ENCODE measurements at regions not wholly inside any gene's neighbourhood (a gene's known extent, or its start where the extent isn't known, plus 50 kb on each side); places are given as distances from the start of the nearest gene placed in this dataset.
"Not testable (repeated sequence)": the region's sequence is repeated elsewhere in the genome, so short reads cannot be mapped to it uniquely, and the experiment has no call there.

DNA sequence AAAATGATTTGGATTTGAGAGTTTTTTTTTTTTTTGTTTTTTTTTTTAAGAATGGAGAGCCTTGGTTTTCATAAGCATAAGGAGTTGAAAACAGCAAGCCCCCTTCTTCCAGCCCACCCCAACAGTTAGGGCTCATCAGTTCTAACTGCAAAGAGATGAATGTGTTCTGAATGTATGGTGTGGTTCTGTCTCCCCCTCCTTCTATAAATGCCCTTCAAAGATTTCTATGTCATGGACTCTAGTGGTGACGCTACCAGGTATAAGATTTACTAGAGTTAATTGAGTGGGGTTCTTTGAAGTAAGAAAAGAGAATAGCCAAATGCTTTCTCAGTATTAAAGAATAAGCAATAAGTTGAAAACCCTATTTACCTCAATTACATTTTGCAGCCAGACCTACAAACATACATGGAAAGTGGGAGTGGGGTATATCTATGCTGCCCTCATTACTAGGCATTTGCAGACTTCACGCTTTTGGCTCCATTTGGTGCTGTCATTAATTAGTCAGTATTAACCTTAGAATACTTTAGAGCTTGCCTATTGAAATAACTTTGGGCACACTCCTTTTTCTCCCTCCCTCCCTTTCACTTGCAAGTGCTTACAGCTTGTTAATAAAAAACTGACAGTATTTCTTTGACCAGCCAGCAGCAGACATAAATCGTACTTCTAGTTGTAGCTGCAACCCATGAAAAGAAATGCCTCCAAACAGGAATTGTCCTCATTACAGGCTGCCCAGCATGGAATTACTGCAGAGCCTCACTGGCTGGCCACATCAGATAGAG lies 667.2 kb upstream of the ZNF608 start:
- no peak for DNase-seq (ENCODE audit: low spot score)

- DNase-seq (ENCODE audit: low spot score) = no peak
Measured at GRCh38 chr5:125415126-125415525, 668.7 kb upstream of the ZNF608 start.

DNA sequence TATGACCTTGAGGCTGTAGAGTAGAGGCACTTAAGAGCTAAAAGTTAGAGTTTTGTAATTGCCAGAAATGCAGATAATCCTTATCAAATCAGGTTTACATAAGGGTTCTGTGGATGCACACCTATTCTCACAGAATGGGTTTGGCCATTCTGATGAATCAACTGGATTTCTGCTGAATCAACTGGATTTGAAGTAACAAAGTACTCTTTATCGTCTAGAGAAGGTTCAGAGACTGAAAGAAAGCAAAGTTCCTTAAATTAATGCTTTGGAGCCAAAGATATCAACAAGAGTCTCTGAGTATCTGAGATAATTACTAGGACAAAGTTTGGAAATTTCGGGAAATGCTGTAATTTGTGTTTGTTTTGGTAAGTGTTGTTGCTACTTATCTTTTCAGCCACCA lies 669.6 kb upstream of the ZNF608 start:
- no peak for DNase-seq (ENCODE audit: low spot score)

DNA sequence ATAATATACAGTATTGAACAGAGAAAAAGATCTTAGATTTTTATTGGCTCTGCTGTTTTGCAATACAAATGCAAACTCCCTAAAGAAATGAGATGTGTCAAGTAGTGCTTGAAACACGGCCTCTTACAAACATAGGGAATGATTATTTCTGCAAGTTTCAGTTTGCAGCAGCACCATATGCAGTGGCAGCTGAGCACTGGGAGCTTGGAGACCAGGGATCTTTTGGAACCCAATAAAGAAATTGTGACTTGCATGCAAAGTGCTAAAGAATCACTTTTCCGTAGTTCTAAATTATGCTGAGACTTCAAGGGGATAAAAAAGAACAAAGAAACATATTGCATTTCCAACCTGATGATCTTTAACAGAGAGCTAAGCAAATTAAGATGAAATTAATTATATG lies 674.6 kb upstream of the ZNF608 start:
- no peak for DNase-seq (ENCODE audit: low spot score)

DNA sequence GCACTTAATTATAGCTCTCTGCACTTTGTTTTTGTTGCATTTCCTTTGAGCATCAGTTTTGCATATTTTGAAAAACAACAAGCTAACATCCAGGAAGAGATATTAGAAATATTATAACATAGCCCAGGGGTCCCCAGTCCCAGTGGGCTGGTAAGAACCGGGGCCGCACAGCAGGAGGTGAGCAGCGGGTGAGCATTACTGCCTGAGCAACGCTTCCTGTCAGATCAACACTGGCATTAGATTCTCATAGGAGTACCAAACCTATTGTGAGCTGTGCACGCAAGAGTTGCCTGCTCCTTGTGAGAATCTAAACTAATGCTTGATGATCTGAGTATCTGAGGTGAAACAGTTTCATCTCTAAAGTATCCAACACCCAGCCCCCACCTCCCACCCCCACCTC lies 675.9 kb upstream of the ZNF608 start:
- DNase-seq (ENCODE audit: low spot score) = no peak

DNA sequence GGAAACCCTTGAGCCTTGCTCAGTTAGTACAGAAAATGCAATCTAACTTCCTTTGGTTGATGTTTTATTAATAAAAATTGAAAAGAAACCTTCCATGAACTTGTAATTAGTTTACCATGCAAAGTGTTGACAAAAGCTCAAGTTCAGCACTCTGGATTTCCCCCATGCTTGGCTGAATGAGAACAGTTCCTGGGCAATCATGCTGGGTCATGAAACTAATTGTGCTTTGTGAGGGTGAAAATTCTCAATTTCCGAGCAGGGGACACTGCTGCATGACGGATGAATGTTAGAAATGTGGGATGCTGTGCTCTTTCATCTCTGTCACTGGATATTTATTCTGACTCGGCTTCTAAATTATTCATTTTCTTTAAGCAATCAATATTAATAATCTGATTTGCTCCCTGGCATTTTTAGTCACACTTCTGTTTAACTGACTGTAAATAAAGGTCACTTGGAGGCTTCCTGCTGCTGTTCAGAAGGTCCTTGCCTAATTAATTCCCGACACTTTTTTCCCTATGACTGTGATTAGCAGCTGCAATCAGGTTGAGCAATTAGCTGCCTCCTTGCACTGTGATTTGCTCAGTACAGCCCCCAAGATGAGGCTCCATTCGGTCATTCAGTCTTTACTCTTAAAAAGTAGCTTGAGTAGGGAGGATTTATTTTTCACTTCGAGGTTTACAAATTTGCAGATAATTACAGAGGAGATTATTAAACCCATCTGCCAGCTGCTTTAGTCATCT lies 678.1 kb upstream of the ZNF608 start:
- DNase-seq (ENCODE audit: low spot score) = no peak

DNA sequence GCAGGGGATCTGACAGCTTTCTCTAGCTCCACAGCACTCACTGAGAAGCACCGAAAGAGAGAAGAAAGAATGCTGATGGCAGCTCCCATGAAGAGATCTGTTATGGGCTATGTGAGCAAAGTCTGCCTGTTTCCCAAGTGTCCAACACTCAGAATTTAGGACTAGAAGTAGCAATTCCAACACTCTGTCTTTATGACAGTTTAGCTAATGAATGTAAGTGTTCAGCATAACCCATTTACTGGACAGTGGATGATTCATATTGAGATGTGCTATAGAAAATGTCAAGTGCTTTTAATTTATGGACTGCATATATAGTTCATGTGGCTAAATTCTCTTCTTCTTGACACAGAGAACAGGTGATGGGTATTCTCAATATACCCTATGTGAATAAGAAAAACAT lies 683.1 kb upstream of the ZNF608 start:
- DNase-seq (ENCODE audit: low spot score) = no peak

DNA sequence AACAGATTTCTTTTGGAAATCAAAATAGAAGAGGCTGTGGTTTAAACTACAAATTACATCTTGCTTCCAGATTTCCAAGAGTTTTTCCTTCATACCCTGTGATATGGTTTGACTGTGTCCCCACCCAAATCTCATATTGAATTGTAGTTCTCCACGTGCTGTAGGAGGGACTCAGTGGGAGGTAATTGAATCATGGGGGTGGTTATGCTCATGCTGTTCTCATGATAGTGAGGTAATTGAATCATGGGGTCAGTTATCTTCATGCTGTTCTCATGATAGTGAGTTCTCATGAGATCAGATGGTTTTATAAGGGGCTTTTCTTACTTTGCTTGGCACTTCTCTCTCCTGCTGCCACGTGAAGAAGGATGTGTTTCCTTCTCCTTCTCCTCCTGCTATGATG lies 687.0 kb upstream of the ZNF608 start:
- DNase-seq (ENCODE audit: low spot score) = no peak

GRCh38 chr5:125439243-125439642 lies 692.8 kb upstream of the ZNF608 start:
- no peak for DNase-seq (ENCODE audit: low spot score)

DNA sequence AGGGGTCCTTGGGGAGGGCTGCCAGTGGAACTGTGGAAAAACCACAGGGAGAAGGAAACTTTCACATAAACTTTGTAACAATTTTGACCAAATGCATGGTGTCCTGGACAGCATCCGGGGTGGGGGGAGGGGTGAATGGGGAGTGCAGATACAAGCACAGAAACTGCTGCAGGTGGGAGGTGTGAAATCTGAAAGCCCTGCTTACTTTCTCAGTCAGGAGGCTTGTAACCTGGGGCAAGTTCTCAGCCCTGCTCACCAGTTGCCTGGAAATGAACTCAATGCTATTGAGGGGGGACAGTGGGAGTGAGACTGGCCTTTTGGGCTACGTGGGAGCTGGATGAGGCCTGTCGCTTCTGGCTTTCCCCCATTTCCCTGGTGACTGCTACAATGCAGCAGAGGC lies 694.5 kb upstream of the ZNF608 start:
- no peak for DNase-seq (ENCODE audit: low spot score)

GRCh38 chr5:125446986-125447385 lies 700.5 kb upstream of the ZNF608 start:
- DNase-seq (ENCODE audit: low spot score) = no peak

DNA sequence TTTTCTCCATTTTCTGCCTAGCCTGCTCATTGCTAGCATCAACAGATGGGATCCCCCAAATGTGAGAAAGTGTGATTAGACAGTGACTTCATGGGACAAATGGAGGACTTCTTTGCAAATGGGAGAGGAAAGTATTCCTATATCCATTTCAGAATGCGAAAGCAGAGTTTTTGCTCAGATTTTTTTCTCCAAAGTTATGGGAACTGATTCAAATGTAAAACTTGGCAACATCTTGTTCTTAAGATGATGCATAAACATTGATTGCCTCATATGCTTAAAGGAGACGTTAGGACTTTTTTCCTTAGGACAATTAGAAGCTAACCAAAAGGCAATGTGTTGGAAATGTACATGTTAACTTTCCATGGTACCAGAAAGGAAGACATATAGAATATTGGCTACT lies 704.3 kb upstream of the ZNF608 start:
- DNase-seq (ENCODE audit: low spot score) = no peak

DNA sequence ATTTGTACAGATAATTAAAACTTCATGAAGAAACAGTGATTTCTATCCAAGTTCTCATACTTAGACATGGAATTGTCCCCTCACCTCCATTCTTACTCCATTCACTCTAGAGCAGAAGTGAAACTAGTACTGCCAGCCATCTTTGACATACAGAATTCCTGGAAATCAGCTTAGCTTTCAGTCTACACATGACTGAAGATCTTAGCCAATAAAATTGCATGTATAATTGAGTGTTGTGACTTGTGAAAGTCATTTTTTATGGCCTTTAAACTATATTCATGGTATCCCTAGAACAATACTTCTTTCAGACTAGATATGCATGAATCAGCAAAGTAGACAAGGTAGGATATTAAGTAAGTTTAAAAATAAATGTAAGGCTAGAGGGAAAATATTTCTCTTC lies 705.2 kb upstream of the ZNF608 start:
- DNase-seq (ENCODE audit: low spot score) = no peak

DNA sequence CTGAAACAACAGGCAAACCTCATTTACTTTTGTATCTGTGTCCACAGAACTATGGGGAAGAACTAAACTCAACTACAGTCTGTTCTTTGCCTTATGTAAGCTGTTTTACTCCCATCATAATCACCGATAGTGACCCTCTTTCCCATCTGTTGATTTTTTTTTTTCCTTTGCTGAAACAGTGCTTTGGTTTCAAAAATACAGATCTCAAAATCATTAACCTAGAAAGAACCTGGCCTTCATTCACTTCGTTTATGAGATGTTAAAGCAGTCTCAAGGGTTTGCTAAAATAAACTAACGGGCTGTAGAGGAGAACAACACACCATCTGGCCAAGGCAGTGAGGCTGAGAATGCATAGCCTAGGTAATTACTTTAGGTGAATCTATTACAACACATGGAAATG lies 706.6 kb upstream of the ZNF608 start:
- no peak for DNase-seq (ENCODE audit: low spot score)

GRCh38 chr5:125455041-125455440 lies 708.6 kb upstream of the ZNF608 start:
- DNase-seq (ENCODE audit: low spot score) = no peak

DNA sequence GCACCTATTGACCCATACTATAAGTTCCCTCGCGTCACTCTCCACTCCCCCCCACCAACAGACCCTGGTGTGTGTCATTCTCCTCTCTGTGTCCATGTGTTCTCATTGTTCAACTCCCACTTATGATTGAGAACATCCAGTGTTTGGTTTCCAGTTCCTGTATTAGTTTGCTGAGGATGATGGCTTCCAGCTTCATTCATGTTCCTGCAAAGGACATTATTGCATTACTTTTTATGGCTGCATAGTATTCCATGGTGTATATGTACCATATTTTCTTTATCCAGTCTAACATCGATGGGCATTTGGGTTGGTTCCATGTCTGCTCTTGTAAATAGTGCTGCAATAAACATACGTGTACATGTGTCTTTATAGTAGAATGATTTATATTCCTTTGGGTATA lies 709.6 kb upstream of the ZNF608 start:
- DNase-seq (ENCODE audit: low spot score) = not testable (repeated sequence)

- no peak for DNase-seq (ENCODE audit: low spot score)
Measured at GRCh38 chr5:125457617-125458016, 711.2 kb upstream of the ZNF608 start.

DNA sequence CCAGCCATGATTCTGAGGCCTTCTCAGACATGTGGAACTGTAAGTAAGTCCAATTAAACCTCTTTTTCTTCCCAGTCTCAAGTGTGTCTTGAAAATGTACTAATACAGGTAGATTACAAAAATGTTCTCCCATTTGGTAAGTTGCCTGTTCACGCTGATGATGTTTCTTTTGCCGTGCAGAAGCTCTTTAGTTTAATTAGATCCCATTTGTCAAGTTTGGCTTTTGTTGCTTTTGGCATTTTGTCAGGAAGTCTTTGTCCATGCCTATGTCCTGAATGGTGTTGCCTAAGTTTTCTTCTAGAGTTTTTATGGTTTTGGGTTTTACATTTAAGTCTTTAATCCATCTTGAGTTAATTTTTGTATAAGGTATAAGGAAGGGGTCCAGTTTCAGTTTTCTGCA lies 712.5 kb upstream of the ZNF608 start:
- not testable (repeated sequence) for DNase-seq (ENCODE audit: low spot score)

GRCh38 chr5:125461641-125462072 lies 715.2 kb upstream of the ZNF608 start:
- no peak for DNase-seq (ENCODE audit: low spot score)

GRCh38 chr5:125463466-125464092 lies 717.1 kb upstream of the ZNF608 start:
- DNase-seq (ENCODE audit: low spot score) = no peak

- no peak for DNase-seq (ENCODE audit: low spot score)
Measured at GRCh38 chr5:125464847-125465432, 718.5 kb upstream of the ZNF608 start.

DNA sequence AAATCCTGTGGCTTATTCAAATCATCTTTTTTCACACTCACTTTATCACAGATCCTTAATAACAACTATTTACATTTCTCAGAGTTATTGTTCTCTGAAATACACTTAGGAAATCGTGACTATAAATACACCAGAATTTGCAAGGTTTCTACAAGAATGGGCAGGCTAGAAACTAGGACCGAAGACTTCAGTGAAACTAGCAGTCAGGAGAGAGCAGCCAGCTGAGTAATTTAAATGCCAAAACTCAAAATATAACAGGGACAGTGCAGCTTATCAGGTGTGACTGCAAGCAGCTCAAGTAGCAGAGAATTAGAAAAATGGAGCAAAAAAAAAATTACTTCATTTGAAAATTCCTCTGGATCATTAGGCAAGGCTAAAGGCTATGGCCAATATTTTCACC lies 719.3 kb upstream of the ZNF608 start:
- DNase-seq (ENCODE audit: low spot score) = no peak

DNA sequence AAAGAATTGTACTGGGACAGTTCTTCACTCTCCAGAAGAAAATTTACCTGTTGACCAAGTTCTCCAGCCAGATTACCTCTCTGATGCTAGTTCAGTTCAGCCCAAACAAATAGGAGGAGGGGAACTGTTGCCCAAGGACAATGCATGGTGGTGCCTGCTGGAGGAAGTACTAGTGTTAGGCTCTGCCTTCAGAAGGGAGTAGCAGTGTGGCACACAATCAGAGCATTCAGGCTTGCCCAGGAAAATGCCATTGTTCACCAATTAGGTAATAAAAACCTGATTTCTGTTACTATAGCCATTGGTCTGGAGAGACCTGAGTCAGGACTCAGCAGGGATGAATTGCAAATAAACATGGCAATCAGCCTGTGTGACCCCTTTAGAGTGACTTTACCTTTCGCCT lies 720.8 kb upstream of the ZNF608 start:
- no peak for DNase-seq (ENCODE audit: low spot score)
